ENCODE measurements at regions not wholly inside any gene's neighbourhood (a gene's known extent, or its start where the extent isn't known, plus 50 kb on each side); places are given as distances from the start of the nearest gene placed in this dataset.

DNA sequence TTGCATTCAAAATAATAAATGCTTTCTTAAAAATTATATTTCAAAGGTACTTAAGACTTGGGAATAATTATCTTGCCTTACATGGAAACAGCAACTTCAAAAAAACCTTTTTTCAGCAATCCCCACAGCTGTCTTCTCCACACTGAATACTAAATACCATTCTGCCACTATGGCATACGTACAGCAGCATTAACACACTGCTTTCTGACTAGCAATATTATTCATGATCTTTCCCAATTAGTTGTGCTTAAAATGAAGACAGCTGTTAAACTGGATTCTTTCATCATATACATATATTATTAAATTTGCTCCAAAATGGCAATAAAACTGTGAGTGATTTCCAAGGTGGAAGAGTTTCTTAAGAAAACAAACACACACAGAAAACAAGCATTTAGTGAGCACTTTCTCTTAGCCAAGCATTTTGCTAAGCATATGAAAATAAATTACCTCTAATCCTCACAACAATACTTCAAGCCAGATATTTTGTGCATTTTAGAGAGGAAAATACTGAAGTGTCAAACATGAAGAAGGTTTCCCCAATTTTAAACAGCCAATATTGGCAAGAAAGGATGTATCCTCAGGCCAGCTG lies 609.5 kb downstream of the SLITRK1 start:
- H4K20me1 ChIP-seq (ENCODE audit: insufficient read depth) = no peaks in the 10 kb centered on the region
- no peaks in the 10 kb centered on the region for H3K9me3 ChIP-seq (ENCODE audit: low read length)
- no peak overlapping the region for H3K4me2 ChIP-seq (ENCODE audit: low read length)
- no peak overlapping the region for H2AFZ ChIP-seq (ENCODE audit: low read depth, low read length)
- no peaks in the 10 kb centered on the region for H3K27me3 ChIP-seq (ENCODE audit: insufficient read depth, low read depth, low read length)
- no peaks in the 10 kb centered on the region for H3K9me2 ChIP-seq (ENCODE audit: insufficient read depth, low read length)
- no peak overlapping the region for H3K4me3 ChIP-seq (ENCODE audit: low read length)
- H3K79me2 ChIP-seq (replicated peaks; ENCODE audit: insufficient read depth, low read length) = no peaks in the 10 kb centered on the region
- H3K36me3 ChIP-seq (ENCODE audit: insufficient read depth, low read length) = no peaks in the 10 kb centered on the region
- no peaks in the 10 kb centered on the region for H3F3A ChIP-seq (ENCODE audit: insufficient read depth, low read length, poor library complexity, severe bottlenecking)
- no peak overlapping the region for H3K9ac ChIP-seq (ENCODE audit: low read length)
- TF ChIP-seq EZH2 (IDR thresholded peaks at IDR 0.05; ENCODE audit: borderline replicate concordance, insufficient read depth, low read length, poor library complexity, severe bottlenecking) (no peak), POLR2AphosphoS5 (IDR thresholded peaks at IDR 0.05) (no peak), EP300 (conservative IDR thresholded peaks at IDR 0.05; ENCODE audit: poor library complexity, severe bottlenecking) (no peak), REST (IDR thresholded peaks at IDR 0.05; ENCODE audit: borderline replicate concordance) (no peak), SMC3 (conservative IDR thresholded peaks at IDR 0.05; ENCODE audit: poor library complexity) (no peak), TAF1 (IDR thresholded peaks at IDR 0.05; ENCODE audit: low read depth) (no peak), MXI1 (conservative IDR thresholded peaks at IDR 0.05; ENCODE audit: poor library complexity, severe bottlenecking) (no peak), RAD21 (conservative IDR thresholded peaks at IDR 0.05) (no peak)
- TF ChIP-seq, protein P1, sequence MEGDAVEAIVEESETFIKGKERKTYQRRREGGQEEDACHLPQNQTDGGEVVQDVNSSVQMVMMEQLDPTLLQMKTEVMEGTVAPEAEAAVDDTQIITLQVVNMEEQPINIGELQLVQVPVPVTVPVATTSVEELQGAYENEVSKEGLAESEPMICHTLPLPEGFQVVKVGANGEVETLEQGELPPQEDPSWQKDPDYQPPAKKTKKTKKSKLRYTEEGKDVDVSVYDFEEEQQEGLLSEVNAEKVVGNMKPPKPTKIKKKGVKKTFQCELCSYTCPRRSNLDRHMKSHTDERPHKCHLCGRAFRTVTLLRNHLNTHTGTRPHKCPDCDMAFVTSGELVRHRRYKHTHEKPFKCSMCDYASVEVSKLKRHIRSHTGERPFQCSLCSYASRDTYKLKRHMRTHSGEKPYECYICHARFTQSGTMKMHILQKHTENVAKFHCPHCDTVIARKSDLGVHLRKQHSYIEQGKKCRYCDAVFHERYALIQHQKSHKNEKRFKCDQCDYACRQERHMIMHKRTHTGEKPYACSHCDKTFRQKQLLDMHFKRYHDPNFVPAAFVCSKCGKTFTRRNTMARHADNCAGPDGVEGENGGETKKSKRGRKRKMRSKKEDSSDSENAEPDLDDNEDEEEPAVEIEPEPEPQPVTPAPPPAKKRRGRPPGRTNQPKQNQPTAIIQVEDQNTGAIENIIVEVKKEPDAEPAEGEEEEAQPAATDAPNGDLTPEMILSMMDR (IDR thresholded peaks at IDR 0.05; ENCODE audit: poor library complexity, severe bottlenecking) = no peak
- no peak overlapping the region for H3K27ac ChIP-seq (ENCODE audit: low read length)

- Histone ChIP-seq H3F3A (ENCODE audit: insufficient read depth, low read length, poor library complexity, severe bottlenecking) (no peaks in the 10 kb centered on the region), H3K36me3 (ENCODE audit: insufficient read depth, low read length) (no peaks in the 10 kb centered on the region), H3K79me2 (replicated peaks; ENCODE audit: insufficient read depth, low read length) (no peaks in the 10 kb centered on the region), H3K9ac (ENCODE audit: low read length) (no peak overlapping the region), H3K9me2 (ENCODE audit: insufficient read depth, low read length) (no peaks in the 10 kb centered on the region), H3K4me3 (ENCODE audit: low read length) (no peak overlapping the region), H3K9me3 (ENCODE audit: low read length) (no peaks in the 10 kb centered on the region), H3K27ac (ENCODE audit: low read length) (no peak overlapping the region), H4K20me1 (ENCODE audit: insufficient read depth) (no peaks in the 10 kb centered on the region), H2AFZ (ENCODE audit: low read depth, low read length) (no peak overlapping the region), H3K27me3 (ENCODE audit: insufficient read depth, low read depth, low read length) (no peaks in the 10 kb centered on the region), H3K4me2 (ENCODE audit: low read length) (no peak overlapping the region)
- TF ChIP-seq MXI1 (conservative IDR thresholded peaks at IDR 0.05; ENCODE audit: poor library complexity, severe bottlenecking) = no peak
- no peak for TF ChIP-seq SMC3 (conservative IDR thresholded peaks at IDR 0.05; ENCODE audit: poor library complexity)
- TF ChIP-seq, protein P1 (IDR thresholded peaks at IDR 0.05; ENCODE audit: poor library complexity, severe bottlenecking) = no peak
- TF ChIP-seq EZH2 (IDR thresholded peaks at IDR 0.05; ENCODE audit: borderline replicate concordance, insufficient read depth, low read length, poor library complexity, severe bottlenecking) = no peak
- no peak for TF ChIP-seq POLR2AphosphoS5 (IDR thresholded peaks at IDR 0.05)
- no peak for TF ChIP-seq REST (IDR thresholded peaks at IDR 0.05; ENCODE audit: borderline replicate concordance)
- TF ChIP-seq EP300 (conservative IDR thresholded peaks at IDR 0.05; ENCODE audit: poor library complexity, severe bottlenecking) = no peak
- TF ChIP-seq RAD21 (conservative IDR thresholded peaks at IDR 0.05) = no peak
- no peak for TF ChIP-seq TAF1 (IDR thresholded peaks at IDR 0.05; ENCODE audit: low read depth)
Measured at GRCh38 chr13:83272076-83272475, 610.2 kb downstream of the SLITRK1 start.
